IMR-90 (cell line): ENCODE measurements at regions not wholly inside any gene's neighbourhood (a gene's known extent, or its start where the extent isn't known, plus 50 kb on each side); places are given as distances from the start of the nearest gene placed in this dataset.

Source experiments
- CTCF ChIP-seq: conservative IDR thresholded peaks from 2 replicates; pipeline ENCODE4 v1.5.1; 2012; ENCODE audit warnings: mild to moderate bottlenecking, low read depth, low read length, improper control_type of control experiment
- FOS ChIP-seq: fragments of 150-350 bp; IDR thresholded peaks from 2 replicates; pipeline ENCODE4 v1.6.1; 2016; ENCODE audit warnings: low read depth, low read length

GRCh38 chr4:173591760-173592159 is 61.7 kb upstream of the HAND2 start:
- no peak for TF ChIP-seq FOS
- no peak for TF ChIP-seq CTCF
